MM.1S (cell line): ENCODE measurements at regions not wholly inside any gene's neighbourhood (a gene's known extent, or its start where the extent isn't known, plus 50 kb on each side); places are given as distances from the start of the nearest gene placed in this dataset.

Source experiments
- EZH2 ChIP-seq: fragments of 300-600 bp; sonication (generic); optimal IDR thresholded peaks from 2 replicates; pipeline ENCODE3; 2017; ENCODE audit warnings: low read depth, mild to moderate bottlenecking, antibody characterized with exemption, low read length, mixed read lengths
- EZH2phosphoT487 ChIP-seq: fragments of 300-600 bp; sonication (generic); IDR thresholded peaks from 2 replicates; pipeline ENCODE4 v1.6.1; 2018; ENCODE audit warnings: antibody characterized with exemption, low read length
- TF ChIP-seq, protein P1 (sequence below): fragments of 300-600 bp; sonication (generic); IDR thresholded peaks from 2 replicates; pipeline ENCODE4 v1.5.1; 2016; ENCODE audit warnings: antibody characterized with exemption, low read length, mixed read lengths

DNA sequence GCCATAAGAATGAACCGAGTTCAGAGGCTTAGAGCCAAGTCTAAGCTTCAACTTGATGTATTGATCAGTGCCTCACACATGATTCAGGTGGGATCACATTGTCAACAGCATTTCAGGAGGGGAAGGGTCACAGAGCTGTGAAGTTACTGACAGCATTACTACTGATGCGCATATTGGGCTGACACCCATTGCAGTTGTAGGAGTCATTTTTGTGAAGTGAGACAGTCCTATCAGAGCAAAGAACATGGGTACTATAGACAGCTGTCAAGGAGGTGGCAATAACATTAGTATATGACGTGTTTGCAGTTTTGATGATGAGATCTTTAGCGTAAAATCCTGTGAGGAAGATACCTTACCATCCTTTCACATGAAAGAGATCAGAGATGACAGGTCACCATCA lies 206.0 kb upstream of the RBM19 start:
- TF ChIP-seq, protein P1, sequence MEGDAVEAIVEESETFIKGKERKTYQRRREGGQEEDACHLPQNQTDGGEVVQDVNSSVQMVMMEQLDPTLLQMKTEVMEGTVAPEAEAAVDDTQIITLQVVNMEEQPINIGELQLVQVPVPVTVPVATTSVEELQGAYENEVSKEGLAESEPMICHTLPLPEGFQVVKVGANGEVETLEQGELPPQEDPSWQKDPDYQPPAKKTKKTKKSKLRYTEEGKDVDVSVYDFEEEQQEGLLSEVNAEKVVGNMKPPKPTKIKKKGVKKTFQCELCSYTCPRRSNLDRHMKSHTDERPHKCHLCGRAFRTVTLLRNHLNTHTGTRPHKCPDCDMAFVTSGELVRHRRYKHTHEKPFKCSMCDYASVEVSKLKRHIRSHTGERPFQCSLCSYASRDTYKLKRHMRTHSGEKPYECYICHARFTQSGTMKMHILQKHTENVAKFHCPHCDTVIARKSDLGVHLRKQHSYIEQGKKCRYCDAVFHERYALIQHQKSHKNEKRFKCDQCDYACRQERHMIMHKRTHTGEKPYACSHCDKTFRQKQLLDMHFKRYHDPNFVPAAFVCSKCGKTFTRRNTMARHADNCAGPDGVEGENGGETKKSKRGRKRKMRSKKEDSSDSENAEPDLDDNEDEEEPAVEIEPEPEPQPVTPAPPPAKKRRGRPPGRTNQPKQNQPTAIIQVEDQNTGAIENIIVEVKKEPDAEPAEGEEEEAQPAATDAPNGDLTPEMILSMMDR = no peak
- TF ChIP-seq EZH2phosphoT487 (no peak), EZH2 (no peak)
